ENCODE measurements at regions not wholly inside any gene's neighbourhood (a gene's known extent, or its start where the extent isn't known, plus 50 kb on each side); places are given as distances from the start of the nearest gene placed in this dataset.

DNA sequence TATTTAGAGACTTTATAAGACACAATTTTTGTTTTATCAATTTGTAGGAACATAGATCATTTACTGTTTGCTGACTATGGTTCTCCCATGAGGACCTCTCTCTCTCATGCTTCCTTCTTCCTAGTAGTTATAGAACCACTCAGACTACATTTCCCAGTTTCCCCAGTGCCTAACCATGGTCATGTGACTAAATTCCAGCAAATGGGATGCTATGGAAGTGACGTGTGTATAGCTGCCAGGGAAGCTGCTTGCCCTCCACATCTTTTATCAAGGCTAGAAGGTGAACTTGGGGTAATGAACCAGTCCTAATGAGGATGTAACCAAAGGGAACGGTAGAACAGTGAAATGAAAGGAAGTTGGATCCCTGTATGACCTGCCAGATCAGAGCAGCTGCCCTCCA lies 184.0 kb downstream of the MIS18A start:
- DNase-seq (ENCODE audit: low spot score): no peak
- Histone ChIP-seq H3K27me3 (ENCODE audit: control insufficient read depth in 3 of 3, insufficient read depth in 3 of 3, low read depth in 1 of 3, low read length in 3 of 3) (no peaks in the 10 kb centered on the region), H3K14ac (ENCODE audit: low read length) (no peak overlapping the region), H3K4me1 (ENCODE audit: control insufficient read depth in 2 of 2, insufficient read depth in 1 of 2, low read depth in 1 of 2, low read length in 2 of 2) (no peaks in the 10 kb centered on the region), H3K36me3 (replicated peaks in 1 of 2; ENCODE audit: control insufficient read depth in 2 of 2, insufficient read depth in 2 of 2, low read length in 2 of 2) (no peaks in the 10 kb centered on the region), H2BK12ac (ENCODE audit: low read length) (no peak overlapping the region), H4K91ac (ENCODE audit: low read depth, low read length, poor library complexity) (no peak overlapping the region), H3K79me1 (ENCODE audit: low read depth, low read length) (no peaks in the 10 kb centered on the region), H2BK120ac (ENCODE audit: low read depth, low read length) (no peak overlapping the region), H2AFZ (ENCODE audit: low read length) (no peak overlapping the region), H2BK5ac (ENCODE audit: low read length) (no peak overlapping the region), H3K9me3 (replicated peaks in 1 of 2; ENCODE audit: control insufficient read depth in 2 of 2, insufficient read depth in 1 of 2, low read depth in 1 of 2, low read length in 2 of 2) (no peaks in the 10 kb centered on the region), H3K9ac (ENCODE audit: low read depth, low read length, poor library complexity) (no peak overlapping the region), H2BK15ac (ENCODE audit: low read length) (no peak overlapping the region), H3K18ac (ENCODE audit: low read length) (no peak overlapping the region), H3K27ac (replicated peaks; ENCODE audit: low read length) (no peak overlapping the region), H3K4ac (ENCODE audit: low read length) (no peak overlapping the region), H3K4me2 (ENCODE audit: insufficient read depth, low read length, poor library complexity, severe bottlenecking) (no peak overlapping the region), H2AK5ac (ENCODE audit: low read depth, low read length) (no peak overlapping the region), H3K23ac (ENCODE audit: low read depth, low read length, poor library complexity) (no peak overlapping the region), H4K8ac (ENCODE audit: low read depth, low read length) (no peak overlapping the region), H3K4me3 (ENCODE audit: low read length in 2 of 2) (no peak overlapping the region)
- no CpG with 5 or more reads among the region's 2 CpGs for WGBS, 2 donors (ENCODE audit: extremely low coverage in 2 of 2, insufficient read length in 2 of 2, insufficient replicate concordance in 1 of 2)

DNA sequence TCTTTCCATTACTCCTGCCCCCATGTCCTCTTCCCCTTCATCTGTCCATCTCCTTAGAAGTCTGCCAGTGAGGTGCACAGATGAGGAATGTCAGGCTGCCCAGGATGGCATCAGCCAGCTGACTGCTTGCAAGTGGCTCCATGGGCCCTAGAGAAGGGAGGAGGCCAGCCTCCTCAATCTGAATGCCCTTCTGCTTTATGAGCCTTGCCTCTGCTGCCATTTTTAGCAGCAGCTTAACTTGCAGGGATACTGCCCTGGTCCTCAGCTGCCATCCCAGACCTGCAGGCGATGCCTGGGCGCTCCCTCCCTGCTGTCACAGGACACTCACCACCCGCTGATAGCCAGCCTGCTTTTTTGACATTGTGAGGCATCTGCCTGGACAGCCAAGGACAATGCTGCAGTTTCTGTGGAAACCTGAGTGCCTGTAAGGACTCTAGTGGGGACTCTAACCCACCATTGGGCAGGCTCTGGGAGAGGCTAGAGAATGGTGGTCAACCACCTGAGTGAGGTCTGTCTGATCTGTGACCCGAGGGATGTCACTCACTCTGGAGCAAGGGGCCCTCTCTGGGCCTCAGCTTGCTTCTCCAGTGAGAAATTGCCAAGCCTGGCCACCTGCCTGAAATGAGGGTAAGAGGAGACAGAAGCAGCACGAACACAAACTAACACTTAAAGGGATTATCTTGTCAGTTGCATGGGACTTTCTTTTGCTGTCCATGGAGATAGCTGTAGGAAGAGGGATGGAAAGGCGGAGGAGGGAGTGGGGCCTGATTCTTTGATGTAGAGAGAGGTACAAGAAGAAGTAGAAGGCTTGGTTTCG lies 185.0 kb downstream of the MIS18A start:
- Histone ChIP-seq H2BK120ac (ENCODE audit: low read depth, low read length) (no peak overlapping the region), H3K14ac (ENCODE audit: low read length) (no peak overlapping the region), H2BK15ac (ENCODE audit: low read length) (no peak overlapping the region), H4K91ac (ENCODE audit: low read depth, low read length, poor library complexity) (no peak overlapping the region), H3K23ac (ENCODE audit: low read depth, low read length, poor library complexity) (no peak overlapping the region), H3K27me3 (ENCODE audit: control insufficient read depth in 3 of 3, insufficient read depth in 3 of 3, low read depth in 1 of 3, low read length in 3 of 3) (no peaks in the 10 kb centered on the region), H3K9me3 (replicated peaks in 1 of 2; ENCODE audit: control insufficient read depth in 2 of 2, insufficient read depth in 1 of 2, low read depth in 1 of 2, low read length in 2 of 2) (no peaks in the 10 kb centered on the region), H2AK5ac (ENCODE audit: low read depth, low read length) (no peak overlapping the region), H3K9ac (ENCODE audit: low read depth, low read length, poor library complexity) (no peak overlapping the region), H2BK12ac (ENCODE audit: low read length) (no peak overlapping the region), H3K18ac (ENCODE audit: low read length) (peak overlapping the region; percentile 15), H3K4ac (ENCODE audit: low read length) (no peak overlapping the region), H2BK5ac (ENCODE audit: low read length) (no peak overlapping the region), H3K4me1 (ENCODE audit: control insufficient read depth in 2 of 2, insufficient read depth in 1 of 2, low read depth in 1 of 2, low read length in 2 of 2) (no peaks in the 10 kb centered on the region), H3K79me1 (ENCODE audit: low read depth, low read length) (no peaks in the 10 kb centered on the region), H4K8ac (ENCODE audit: low read depth, low read length) (no peak overlapping the region), H3K4me2 (ENCODE audit: insufficient read depth, low read length, poor library complexity, severe bottlenecking) (no peak overlapping the region), H3K27ac (replicated peaks; ENCODE audit: low read length) (no peak overlapping the region), H2AFZ (ENCODE audit: low read length) (no peak overlapping the region), H3K4me3 (ENCODE audit: low read length in 2 of 2) (no peak overlapping the region), H3K36me3 (replicated peaks in 1 of 2; ENCODE audit: control insufficient read depth in 2 of 2, insufficient read depth in 2 of 2, low read length in 2 of 2) (no peaks in the 10 kb centered on the region)
- WGBS, 2 donors (ENCODE audit: extremely low coverage in 2 of 2, insufficient read length in 2 of 2, insufficient replicate concordance in 1 of 2): no CpG with 5 or more reads among the region's 7 CpGs
- DNase-seq (ENCODE audit: low spot score): no peak

DNA sequence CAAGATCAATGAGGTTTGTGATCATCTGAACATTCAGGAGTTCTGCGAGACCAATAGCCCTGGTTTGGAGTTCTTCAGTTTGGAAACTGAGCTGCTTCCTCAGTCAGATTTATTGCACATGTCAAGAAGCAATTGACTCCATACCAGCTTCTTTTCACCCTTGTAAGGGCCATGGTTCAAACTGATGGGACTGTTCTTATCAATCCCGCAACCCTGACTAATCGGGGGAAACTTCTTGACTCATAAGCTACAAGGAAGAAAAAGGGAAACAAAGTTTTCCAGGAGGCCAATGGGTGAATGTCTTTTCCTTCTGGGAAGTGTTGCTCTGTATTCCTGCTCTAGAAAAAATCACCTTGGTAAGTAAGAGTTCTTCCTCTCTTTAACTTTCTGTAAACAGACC lies 187.9 kb downstream of the MIS18A start:
- Histone ChIP-seq H3K36me3 (replicated peaks in 1 of 2; ENCODE audit: control insufficient read depth in 2 of 2, insufficient read depth in 2 of 2, low read length in 2 of 2) (no peaks in the 10 kb centered on the region), H2BK15ac (ENCODE audit: low read length) (no peak overlapping the region), H3K9me3 (replicated peaks in 1 of 2; ENCODE audit: control insufficient read depth in 2 of 2, insufficient read depth in 1 of 2, low read depth in 1 of 2, low read length in 2 of 2) (no peaks in the 10 kb centered on the region), H4K91ac (ENCODE audit: low read depth, low read length, poor library complexity) (no peak overlapping the region), H3K4me3 (ENCODE audit: low read length in 2 of 2) (no peak overlapping the region), H3K79me1 (ENCODE audit: low read depth, low read length) (no peaks in the 10 kb centered on the region), H3K27ac (replicated peaks; ENCODE audit: low read length) (no peak overlapping the region), H3K4me1 (ENCODE audit: control insufficient read depth in 2 of 2, insufficient read depth in 1 of 2, low read depth in 1 of 2, low read length in 2 of 2) (no peaks in the 10 kb centered on the region), H3K14ac (ENCODE audit: low read length) (no peak overlapping the region), H2BK5ac (ENCODE audit: low read length) (no peak overlapping the region), H3K27me3 (ENCODE audit: control insufficient read depth in 3 of 3, insufficient read depth in 3 of 3, low read depth in 1 of 3, low read length in 3 of 3) (no peaks in the 10 kb centered on the region), H2BK12ac (ENCODE audit: low read length) (no peak overlapping the region), H3K18ac (ENCODE audit: low read length) (no peak overlapping the region), H2BK120ac (ENCODE audit: low read depth, low read length) (no peak overlapping the region), H4K8ac (ENCODE audit: low read depth, low read length) (no peak overlapping the region), H3K4ac (ENCODE audit: low read length) (no peak overlapping the region), H2AFZ (ENCODE audit: low read length) (no peak overlapping the region), H3K4me2 (ENCODE audit: insufficient read depth, low read length, poor library complexity, severe bottlenecking) (no peak overlapping the region), H3K23ac (ENCODE audit: low read depth, low read length, poor library complexity) (no peak overlapping the region), H2AK5ac (ENCODE audit: low read depth, low read length) (no peak overlapping the region), H3K9ac (ENCODE audit: low read depth, low read length, poor library complexity) (no peak overlapping the region)
- DNase-seq (ENCODE audit: low spot score): no peak
- no CpG with 5 or more reads among the region's 3 CpGs for WGBS, 2 donors (ENCODE audit: extremely low coverage in 2 of 2, insufficient read length in 2 of 2, insufficient replicate concordance in 1 of 2)

DNA sequence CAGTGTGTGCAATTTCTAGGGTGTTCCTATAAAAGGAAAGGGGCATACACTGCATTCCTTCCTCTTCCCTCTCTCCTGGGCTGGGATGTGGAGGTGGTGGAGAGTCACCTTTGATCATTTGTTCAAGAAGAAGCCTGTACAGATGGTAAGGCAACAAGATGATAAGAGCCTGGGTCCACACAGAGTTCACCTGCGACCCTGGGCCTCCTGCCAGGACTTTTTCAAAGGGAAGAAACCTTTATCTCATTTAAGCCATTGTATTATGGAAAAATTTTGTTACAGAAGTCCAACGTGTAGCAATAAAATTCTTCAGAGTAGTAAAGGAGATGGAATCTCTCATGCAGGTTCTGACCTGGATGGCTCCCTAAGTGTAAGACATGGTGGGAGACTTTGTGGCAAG lies 189.1 kb downstream of the MIS18A start:
- no peaks in the 10 kb centered on the region for H3K9me3 ChIP-seq (replicated peaks in 1 of 2; ENCODE audit: control insufficient read depth in 2 of 2, insufficient read depth in 1 of 2, low read depth in 1 of 2, low read length in 2 of 2)
- no CpG with 5 or more reads among the region's 2 CpGs for WGBS, 2 donors (ENCODE audit: extremely low coverage in 2 of 2, insufficient read length in 2 of 2, insufficient replicate concordance in 1 of 2)
- H3K27ac ChIP-seq (replicated peaks; ENCODE audit: low read length): no peak overlapping the region

More for the DNA sequence above, 189.1 kb downstream of the MIS18A start:
- H2AK5ac ChIP-seq (ENCODE audit: low read depth, low read length): no peak overlapping the region
- DNase-seq (ENCODE audit: low spot score): no peak
- no peak overlapping the region for H3K4me2 ChIP-seq (ENCODE audit: insufficient read depth, low read length, poor library complexity, severe bottlenecking)
- no peak overlapping the region for H4K91ac ChIP-seq (ENCODE audit: low read depth, low read length, poor library complexity)
- no peak overlapping the region for H3K14ac ChIP-seq (ENCODE audit: low read length)
- no peak overlapping the region for H4K8ac ChIP-seq (ENCODE audit: low read depth, low read length)
- H3K4me3 ChIP-seq (ENCODE audit: low read length in 2 of 2): no peak overlapping the region
- no peaks in the 10 kb centered on the region for H3K36me3 ChIP-seq (replicated peaks in 1 of 2; ENCODE audit: control insufficient read depth in 2 of 2, insufficient read depth in 2 of 2, low read length in 2 of 2)
- no peak overlapping the region for H3K18ac ChIP-seq (ENCODE audit: low read length)
- no peak overlapping the region for H3K23ac ChIP-seq (ENCODE audit: low read depth, low read length, poor library complexity)
- no peak overlapping the region for H3K4ac ChIP-seq (ENCODE audit: low read length)
- H2BK12ac ChIP-seq (ENCODE audit: low read length): no peak overlapping the region
- no peak overlapping the region for H2BK15ac ChIP-seq (ENCODE audit: low read length)
- H3K79me1 ChIP-seq (ENCODE audit: low read depth, low read length): no peaks in the 10 kb centered on the region
- peaks cover 0 to 3% (median 0%) of the 10 kb centered on the region in 3 experiments for H3K27me3 ChIP-seq (ENCODE audit: control insufficient read depth in 3 of 3, insufficient read depth in 3 of 3, low read depth in 1 of 3, low read length in 3 of 3)
- H3K9ac ChIP-seq (ENCODE audit: low read depth, low read length, poor library complexity): no peak overlapping the region
- H3K4me1 ChIP-seq (ENCODE audit: control insufficient read depth in 2 of 2, insufficient read depth in 1 of 2, low read depth in 1 of 2, low read length in 2 of 2): no peaks in the 10 kb centered on the region
- H2AFZ ChIP-seq (ENCODE audit: low read length): no peak overlapping the region
- no peak overlapping the region for H2BK5ac ChIP-seq (ENCODE audit: low read length)
- H2BK120ac ChIP-seq (ENCODE audit: low read depth, low read length): no peak overlapping the region
